ENCODE measurements at regions not wholly inside any gene's neighbourhood (a gene's known extent, or its start where the extent isn't known, plus 50 kb on each side); places are given as distances from the start of the nearest gene placed in this dataset.
"Not testable (repeated sequence)": the region's sequence is repeated elsewhere in the genome, so short reads cannot be mapped to it uniquely, and the experiment has no call there.

DNA sequence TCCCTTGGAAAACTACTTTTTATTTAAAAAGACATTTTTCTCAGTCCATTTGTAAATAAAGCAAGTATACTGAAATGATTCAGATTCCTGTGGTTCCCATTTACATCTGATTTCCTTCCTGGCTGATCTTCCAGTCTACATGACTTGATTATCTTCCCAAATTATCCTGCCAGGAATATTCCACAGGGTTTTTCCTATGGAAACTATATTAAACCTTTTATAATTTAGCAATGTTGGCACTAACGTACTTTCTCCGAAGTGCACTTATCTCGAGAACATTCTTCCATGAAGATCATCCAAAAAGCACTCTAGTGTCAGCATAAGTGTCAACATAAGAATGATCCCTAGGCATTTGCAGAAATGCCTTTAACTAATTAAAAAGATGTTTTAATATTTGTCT is 347.7 kb upstream of the KIF2B start:
- DNase-seq (ENCODE audit: insufficient read length, low spot score) (no peak), FAIRE-seq (no peak)
- TF ChIP-seq, protein P1, sequence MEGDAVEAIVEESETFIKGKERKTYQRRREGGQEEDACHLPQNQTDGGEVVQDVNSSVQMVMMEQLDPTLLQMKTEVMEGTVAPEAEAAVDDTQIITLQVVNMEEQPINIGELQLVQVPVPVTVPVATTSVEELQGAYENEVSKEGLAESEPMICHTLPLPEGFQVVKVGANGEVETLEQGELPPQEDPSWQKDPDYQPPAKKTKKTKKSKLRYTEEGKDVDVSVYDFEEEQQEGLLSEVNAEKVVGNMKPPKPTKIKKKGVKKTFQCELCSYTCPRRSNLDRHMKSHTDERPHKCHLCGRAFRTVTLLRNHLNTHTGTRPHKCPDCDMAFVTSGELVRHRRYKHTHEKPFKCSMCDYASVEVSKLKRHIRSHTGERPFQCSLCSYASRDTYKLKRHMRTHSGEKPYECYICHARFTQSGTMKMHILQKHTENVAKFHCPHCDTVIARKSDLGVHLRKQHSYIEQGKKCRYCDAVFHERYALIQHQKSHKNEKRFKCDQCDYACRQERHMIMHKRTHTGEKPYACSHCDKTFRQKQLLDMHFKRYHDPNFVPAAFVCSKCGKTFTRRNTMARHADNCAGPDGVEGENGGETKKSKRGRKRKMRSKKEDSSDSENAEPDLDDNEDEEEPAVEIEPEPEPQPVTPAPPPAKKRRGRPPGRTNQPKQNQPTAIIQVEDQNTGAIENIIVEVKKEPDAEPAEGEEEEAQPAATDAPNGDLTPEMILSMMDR (IDR thresholded peaks at IDR 0.05; ENCODE audit: insufficient read depth, missing control alignments) = no peak

DNA sequence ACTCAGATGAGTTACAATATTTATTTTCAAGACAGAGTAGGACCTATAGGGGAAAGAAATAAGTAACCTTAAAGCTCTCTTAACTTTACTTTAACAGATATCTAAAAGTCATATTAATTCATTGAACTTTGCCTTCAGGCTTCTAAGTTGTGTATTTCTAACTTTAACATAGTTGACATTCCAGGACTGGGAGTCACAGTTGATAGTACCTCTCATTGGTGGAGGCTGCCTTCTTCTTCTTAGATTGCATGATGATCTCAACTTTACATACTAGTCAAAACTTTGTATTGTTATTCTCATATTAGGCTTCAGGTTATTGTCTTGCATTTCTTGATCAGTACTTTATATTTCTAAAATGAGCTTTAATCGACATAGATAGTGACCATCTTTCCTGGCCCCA is 350.1 kb upstream of the KIF2B start:
- FAIRE-seq (no peak), DNase-seq (ENCODE audit: insufficient read length, low spot score) (no peak)
- TF ChIP-seq, protein P1 (IDR thresholded peaks at IDR 0.05; ENCODE audit: insufficient read depth, missing control alignments) = no peak

DNA sequence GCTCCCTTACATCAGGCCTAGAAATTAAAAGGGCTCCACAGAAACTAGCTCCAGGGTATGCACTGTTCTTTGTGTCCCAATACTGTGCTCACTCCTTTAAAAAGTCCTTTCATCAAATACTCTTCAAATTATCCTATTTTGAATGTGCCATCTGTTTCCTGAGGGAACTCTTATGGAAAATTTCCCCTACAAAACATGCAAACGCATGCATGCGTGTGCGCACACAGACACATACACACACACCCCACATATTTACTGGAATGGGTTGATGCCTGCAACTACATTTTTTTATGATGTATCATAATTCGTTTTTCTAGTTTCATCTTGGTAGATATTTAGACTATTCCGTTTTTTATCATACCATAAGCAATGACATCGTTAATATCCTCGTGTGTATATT is 351.2 kb upstream of the KIF2B start:
- TF ChIP-seq, protein P1 (IDR thresholded peaks at IDR 0.05; ENCODE audit: insufficient read depth, missing control alignments) = no peak
- FAIRE-seq (no peak), DNase-seq (ENCODE audit: insufficient read length, low spot score) (no peak)

DNA sequence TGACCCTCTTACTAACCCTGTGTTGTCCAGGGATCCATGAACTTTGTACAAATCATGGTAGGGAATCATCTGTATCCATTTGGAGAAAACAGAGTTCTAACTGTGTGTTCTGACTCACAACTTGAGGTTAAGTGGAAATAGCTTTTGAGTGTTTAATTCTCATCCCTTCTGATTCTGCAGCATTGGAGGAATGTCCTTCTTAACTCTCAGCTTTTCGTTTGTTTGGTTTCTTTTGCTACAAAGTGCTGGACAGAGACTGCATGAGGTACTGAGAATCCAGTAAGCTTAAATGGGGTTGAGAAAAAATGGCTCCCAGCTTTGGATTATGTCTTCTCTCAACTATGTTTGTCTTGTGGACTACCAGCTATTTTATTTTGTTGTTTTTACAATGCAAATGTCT is 352.1 kb upstream of the KIF2B start:
- DNase-seq (ENCODE audit: insufficient read length, low spot score) = no peak
- TF ChIP-seq, protein P1 (IDR thresholded peaks at IDR 0.05; ENCODE audit: insufficient read depth, missing control alignments) = no peak
- FAIRE-seq = no peak

DNA sequence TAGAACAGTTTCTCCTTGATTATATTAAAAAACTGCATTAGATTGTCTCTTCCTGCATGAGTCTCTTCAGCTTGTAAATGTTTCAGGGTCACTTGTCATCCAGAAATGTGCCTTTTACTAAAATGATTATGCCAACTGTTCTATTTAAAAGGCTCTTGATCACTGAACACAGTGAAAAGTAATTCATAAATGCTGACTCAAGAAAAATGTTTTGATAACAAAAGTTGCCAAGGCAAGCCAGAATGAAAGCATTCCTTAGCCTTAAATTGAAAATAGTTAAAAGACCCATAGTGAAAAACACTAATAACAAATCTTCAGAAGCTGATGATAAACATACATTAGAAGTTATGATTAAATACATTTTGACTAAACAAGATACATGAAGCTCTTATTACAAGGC is 356.0 kb upstream of the KIF2B start:
- FAIRE-seq = no peak
- DNase-seq (ENCODE audit: insufficient read length, low spot score) = no peak
- TF ChIP-seq, protein P1 (IDR thresholded peaks at IDR 0.05; ENCODE audit: insufficient read depth, missing control alignments) = no peak

DNA sequence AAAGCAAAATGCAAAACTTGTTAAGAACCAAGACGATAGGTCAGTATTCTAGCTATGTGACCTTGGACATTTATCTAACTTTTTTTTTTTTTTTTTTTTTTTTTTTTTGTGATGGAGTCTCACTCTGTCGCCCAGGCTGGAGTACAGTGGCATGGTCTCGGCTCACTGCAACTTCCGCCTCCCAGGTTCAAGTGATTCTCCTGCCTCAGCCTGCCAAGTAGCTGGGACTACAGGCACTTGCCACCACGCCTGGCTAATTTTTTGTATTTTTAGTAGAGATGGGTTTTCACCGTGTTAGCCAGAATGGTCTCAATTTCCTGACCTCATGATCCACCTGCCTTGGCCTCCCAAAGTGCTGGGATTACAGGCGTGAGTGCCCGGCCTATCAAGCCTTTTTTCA is 358.3 kb upstream of the KIF2B start:
- not testable (repeated sequence) for DNase-seq (ENCODE audit: insufficient read length, low spot score); FAIRE-seq

DNA sequence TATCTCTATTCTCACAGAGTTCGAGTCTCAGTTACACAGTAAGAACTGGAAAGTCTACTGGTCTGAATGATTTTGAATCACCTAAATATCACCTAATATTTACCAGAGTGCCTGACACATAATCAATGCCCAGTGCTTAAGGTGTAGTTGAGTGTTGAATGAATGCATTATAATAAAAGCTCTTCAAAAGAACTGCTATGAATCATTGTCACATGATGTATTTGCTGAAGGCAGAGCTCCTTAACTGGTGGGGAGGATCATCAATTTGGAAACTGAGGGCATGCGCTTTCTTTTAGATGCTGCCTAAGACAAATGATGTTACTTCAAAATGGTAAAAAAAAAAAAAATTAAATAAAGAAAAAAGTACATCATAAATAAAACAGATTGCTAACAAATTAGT is 359.4 kb upstream of the KIF2B start:
- TF ChIP-seq, protein P1 (IDR thresholded peaks at IDR 0.05; ENCODE audit: insufficient read depth, missing control alignments) = no peak
- FAIRE-seq = no peak
- no peak for DNase-seq (ENCODE audit: insufficient read length, low spot score)

DNA sequence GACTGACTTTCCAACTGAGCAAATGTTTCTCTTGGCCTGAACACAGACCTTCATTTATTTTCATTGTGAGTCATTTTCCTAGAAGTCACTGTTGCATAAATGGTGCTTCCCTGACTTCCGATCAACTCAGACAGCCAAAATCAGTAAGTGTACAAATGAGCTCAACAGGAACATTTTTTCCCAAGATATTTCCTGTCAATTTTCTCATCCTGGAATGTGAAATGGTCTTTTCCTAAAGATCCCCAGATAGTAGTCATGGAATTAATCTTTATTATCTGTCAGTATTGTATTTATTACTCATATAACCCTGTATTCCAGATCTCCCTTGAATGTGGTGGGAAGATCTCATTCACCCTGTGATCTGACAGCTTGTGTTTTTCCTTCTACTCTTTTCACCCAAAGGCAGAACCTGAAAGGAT is 360.3 kb upstream of the KIF2B start:
- FAIRE-seq = no peak
- DNase-seq (ENCODE audit: insufficient read length, low spot score) = no peak
- TF ChIP-seq, protein P1 (IDR thresholded peaks at IDR 0.05; ENCODE audit: insufficient read depth, missing control alignments) = no peak

DNA sequence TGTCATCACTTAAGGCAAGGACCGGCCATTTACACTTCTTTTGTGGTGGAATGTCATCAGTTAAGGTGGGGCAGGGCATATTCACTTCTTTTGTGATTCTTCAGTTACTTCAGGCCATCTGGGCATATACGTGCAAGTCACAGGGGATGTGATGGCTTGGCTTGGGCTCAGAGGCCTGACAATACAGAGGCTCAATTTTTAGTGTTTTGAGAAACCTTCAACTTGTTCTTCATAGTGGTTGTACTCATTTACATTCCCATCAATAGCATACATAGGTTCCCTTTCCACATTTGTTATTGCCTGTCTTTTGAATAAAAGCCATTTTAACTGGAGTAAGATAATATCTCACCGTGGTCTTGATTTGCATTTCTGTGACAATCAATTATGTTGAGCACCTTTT is 366.8 kb upstream of the KIF2B start:
- not testable (repeated sequence) for DNase-seq (ENCODE audit: insufficient read length, low spot score); FAIRE-seq
